Glutamatergic neuron (in vitro differentiated cells): ENCODE measurements at regions not wholly inside any gene's neighbourhood (a gene's known extent, or its start where the extent isn't known, plus 50 kb on each side); places are given as distances from the start of the nearest gene placed in this dataset.

Source experiments
- DNase-seq: peaks from one replicate; pipeline ENCODE4 v3.0.0; 2022
- H3K27ac Mint-ChIP-seq: one replicate; pipeline ENCODE4 v1.8.0; 2020; ENCODE audit warnings: mild to moderate bottlenecking, mixed read lengths, inconsistent platforms; ENCODE audit not compliant: unreplicated experiment
- H3K27me3 Mint-ChIP-seq: one replicate; pipeline ENCODE4 v1.8.0; 2020; ENCODE audit warnings: mild to moderate bottlenecking, moderate library complexity, mixed read lengths, inconsistent platforms; ENCODE audit not compliant: unreplicated experiment
- H3K36me3 Mint-ChIP-seq: one replicate; pipeline ENCODE4 v1.8.0; 2020; ENCODE audit warnings: mild to moderate bottlenecking, mixed read lengths, inconsistent platforms; ENCODE audit not compliant: unreplicated experiment
- H3K4me1 Mint-ChIP-seq: one replicate; pipeline ENCODE4 v1.8.0; 2020; ENCODE audit warnings: mild to moderate bottlenecking, low read depth, mixed read lengths, inconsistent platforms; ENCODE audit not compliant: unreplicated experiment
- H3K4me3 Mint-ChIP-seq: one replicate; pipeline ENCODE4 v1.8.0; 2020; ENCODE audit warnings: mild to moderate bottlenecking, mixed read lengths, inconsistent platforms; ENCODE audit not compliant: unreplicated experiment
- H3K9me3 Mint-ChIP-seq: one replicate; pipeline ENCODE4 v1.8.0; 2020; ENCODE audit warnings: mild to moderate bottlenecking, moderate library complexity, mixed read lengths, inconsistent platforms; ENCODE audit not compliant: unreplicated experiment
- TF ChIP-seq, protein P1 (sequence below): fragments of 200-600 bp; sonication (generic); IDR thresholded peaks from one replicate; pipeline ENCODE4 v1.5.0; 2021; ENCODE audit not compliant: partially characterized antibody, unreplicated experiment

DNA sequence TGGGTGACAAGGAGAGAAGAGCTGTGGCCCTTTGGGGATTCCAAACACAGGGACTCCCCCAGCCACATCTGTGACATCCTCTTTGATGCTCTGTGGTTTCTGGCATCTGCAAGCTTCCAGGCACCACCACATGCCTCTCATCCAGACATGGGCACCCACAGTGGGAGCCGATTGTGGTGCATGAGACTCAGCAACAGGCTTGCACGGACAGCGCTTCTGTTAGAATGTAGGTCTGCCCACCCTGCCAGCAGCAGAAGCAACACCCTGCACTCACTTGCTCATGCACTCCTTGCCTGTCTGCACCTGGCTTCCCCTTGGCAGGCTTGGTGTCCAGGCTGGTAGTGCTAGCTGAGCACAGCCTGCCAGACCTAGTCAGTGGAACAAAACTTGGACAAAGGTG is 735.0 kb upstream of the ZWINT start:
- Mint-ChIP-seq H3K36me3 (no peaks in the 10 kb centered on the region), H3K9me3 (no peaks in the 10 kb centered on the region), H3K27ac (no peak overlapping the region), H3K27me3 (no peaks in the 10 kb centered on the region), H3K4me3 (no peak overlapping the region), H3K4me1 (no peaks in the 10 kb centered on the region)
- TF ChIP-seq, protein P1, sequence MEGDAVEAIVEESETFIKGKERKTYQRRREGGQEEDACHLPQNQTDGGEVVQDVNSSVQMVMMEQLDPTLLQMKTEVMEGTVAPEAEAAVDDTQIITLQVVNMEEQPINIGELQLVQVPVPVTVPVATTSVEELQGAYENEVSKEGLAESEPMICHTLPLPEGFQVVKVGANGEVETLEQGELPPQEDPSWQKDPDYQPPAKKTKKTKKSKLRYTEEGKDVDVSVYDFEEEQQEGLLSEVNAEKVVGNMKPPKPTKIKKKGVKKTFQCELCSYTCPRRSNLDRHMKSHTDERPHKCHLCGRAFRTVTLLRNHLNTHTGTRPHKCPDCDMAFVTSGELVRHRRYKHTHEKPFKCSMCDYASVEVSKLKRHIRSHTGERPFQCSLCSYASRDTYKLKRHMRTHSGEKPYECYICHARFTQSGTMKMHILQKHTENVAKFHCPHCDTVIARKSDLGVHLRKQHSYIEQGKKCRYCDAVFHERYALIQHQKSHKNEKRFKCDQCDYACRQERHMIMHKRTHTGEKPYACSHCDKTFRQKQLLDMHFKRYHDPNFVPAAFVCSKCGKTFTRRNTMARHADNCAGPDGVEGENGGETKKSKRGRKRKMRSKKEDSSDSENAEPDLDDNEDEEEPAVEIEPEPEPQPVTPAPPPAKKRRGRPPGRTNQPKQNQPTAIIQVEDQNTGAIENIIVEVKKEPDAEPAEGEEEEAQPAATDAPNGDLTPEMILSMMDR, result no peak
- DNase-seq, result no peak

DNA sequence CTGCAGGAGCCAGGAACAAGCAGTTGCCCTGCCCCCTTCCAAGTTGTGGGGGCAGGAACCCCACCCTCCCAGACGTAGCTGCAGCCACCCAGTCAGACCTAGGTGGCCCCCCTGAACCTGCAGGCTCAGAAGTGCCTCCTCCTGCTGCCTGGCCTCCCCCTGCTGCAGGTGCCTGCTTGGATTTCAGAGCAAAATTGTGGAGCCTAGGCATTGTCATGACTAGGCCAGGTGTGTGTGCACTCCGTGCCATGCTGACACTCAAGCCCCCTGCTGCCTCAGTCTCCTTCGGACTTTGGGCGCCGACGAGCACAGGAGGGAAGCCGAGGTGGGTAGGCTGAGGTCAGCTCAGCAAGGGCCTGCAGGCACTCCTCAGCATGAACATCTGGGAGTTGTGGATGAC is 733.9 kb upstream of the ZWINT start:
- TF ChIP-seq, protein P1, result no peak
- DNase-seq, result no peak
- H3K9me3 Mint-ChIP-seq, result no peaks in the 10 kb centered on the region
- no peaks in the 10 kb centered on the region for H3K4me1 Mint-ChIP-seq
- H3K27me3 Mint-ChIP-seq, result no peaks in the 10 kb centered on the region
- H3K27ac Mint-ChIP-seq, result no peak overlapping the region
- no peak overlapping the region for H3K4me3 Mint-ChIP-seq
- H3K36me3 Mint-ChIP-seq, result no peaks in the 10 kb centered on the region

DNA sequence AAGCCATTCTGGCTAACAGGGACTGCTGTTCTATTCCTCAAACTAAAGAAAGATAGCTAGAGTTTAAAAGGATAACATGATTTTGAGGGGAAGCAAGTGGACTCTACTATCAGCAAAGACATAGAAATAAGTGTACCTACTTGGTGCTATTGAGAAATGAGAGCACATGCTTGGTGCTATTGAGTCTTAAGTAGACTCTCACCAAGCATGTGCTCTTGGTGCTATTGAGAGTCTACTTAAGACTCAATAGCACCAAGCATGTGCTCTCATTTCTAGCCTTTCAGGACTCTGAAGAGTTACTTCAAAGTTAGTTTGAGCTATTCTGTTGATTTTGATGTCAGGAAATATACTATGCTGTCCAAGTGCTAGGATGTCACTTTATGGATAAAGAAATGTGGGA is 733.0 kb upstream of the ZWINT start:
- DNase-seq, result no peak
- H3K36me3 Mint-ChIP-seq, result no peaks in the 10 kb centered on the region
- no peaks in the 10 kb centered on the region for H3K4me1 Mint-ChIP-seq
- H3K27me3 Mint-ChIP-seq, result no peaks in the 10 kb centered on the region
- no peak overlapping the region for H3K4me3 Mint-ChIP-seq
- TF ChIP-seq, protein P1, result no peak
- no peaks in the 10 kb centered on the region for H3K9me3 Mint-ChIP-seq
- H3K27ac Mint-ChIP-seq, result no peak overlapping the region

DNA sequence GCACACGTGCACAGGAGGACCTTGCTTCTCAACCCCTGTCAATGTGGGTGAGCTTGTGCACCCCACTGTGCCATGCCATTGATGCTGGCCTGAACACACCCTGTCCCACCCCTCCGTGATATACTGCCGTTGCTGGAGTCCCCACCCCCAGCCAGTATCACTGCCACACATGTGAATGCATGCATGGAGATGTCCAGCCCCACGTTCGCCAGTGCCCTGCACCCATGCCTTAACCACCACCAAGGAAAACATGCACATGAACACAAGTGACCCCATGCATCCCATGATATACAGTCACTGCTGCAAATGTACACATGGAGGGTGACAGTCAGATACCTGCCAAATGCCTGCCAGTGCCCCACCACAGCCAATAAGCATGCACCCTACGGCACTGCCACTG is 692.5 kb upstream of the ZWINT start:
- peaks cover 2% of the 10 kb centered on the region for H3K27me3 Mint-ChIP-seq
- no peaks in the 10 kb centered on the region for H3K36me3 Mint-ChIP-seq
- TF ChIP-seq, protein P1, result no peak
- peaks cover 2% of the 10 kb centered on the region for H3K9me3 Mint-ChIP-seq
- H3K27ac Mint-ChIP-seq, result no peak overlapping the region
- no peaks in the 10 kb centered on the region for H3K4me1 Mint-ChIP-seq
- no peak for DNase-seq
- H3K4me3 Mint-ChIP-seq, result no peak overlapping the region

DNA sequence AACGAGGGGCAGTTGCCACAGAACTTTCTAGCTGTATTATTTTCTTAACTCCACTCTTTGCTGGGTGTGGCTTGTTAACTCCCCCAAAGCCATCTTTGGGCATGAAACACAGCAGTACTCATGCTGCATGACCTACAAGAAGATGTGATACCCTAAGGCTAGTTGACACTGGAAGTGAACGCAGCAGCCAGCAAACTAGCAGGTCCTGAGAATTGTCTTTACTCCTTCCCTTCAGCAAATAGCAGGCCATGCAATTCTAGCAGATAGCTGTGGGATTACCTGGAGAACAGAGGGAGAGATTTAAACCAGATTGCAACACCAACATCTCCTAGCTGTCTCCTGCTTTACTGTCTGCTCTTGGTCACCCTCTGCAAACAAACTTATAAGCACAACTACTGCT is 688.0 kb upstream of the ZWINT start:
- Mint-ChIP-seq H3K9me3 (peaks cover 2% of the 10 kb centered on the region), H3K27ac (no peak overlapping the region), H3K4me1 (no peaks in the 10 kb centered on the region), H3K4me3 (no peak overlapping the region), H3K36me3 (no peaks in the 10 kb centered on the region), H3K27me3 (no peaks in the 10 kb centered on the region)
- TF ChIP-seq, protein P1, result no peak
- no peak for DNase-seq
